NCI-H146 treated with DMSO at 0.1 percent for 48 hours (cell line): ENCODE measurements at regions not wholly inside any gene's neighbourhood (a gene's known extent, or its start where the extent isn't known, plus 50 kb on each side); places are given as distances from the start of the nearest gene placed in this dataset.

Source experiments
- DNase-seq: peaks from one replicate; lab custom pipeline; 2025; ENCODE audit not compliant: unreplicated experiment; lab: John Stamatoyannopoulos, UW

- no peak for DNase-seq
Observed at GRCh38 chr15:70258369-70259027, 160.8 kb upstream of the TLE3 start.

- no peak for DNase-seq
Observed at GRCh38 chr15:70257573-70258248, 160.0 kb upstream of the TLE3 start.

- no peak for DNase-seq
Observed at GRCh38 chr15:70257047-70257446, 159.3 kb upstream of the TLE3 start.

GRCh38 chr15:70254311-70254869 lies 156.7 kb upstream of the TLE3 start:
- no peak for DNase-seq

- DNase-seq, result no peak
Observed at GRCh38 chr15:70253461-70254156, 155.9 kb upstream of the TLE3 start.

GRCh38 chr15:70252951-70253320 lies 155.2 kb upstream of the TLE3 start:
- DNase-seq, result no peak

- peak; percentile 38 for DNase-seq
Observed at GRCh38 chr15:70252056-70252950, 154.6 kb upstream of the TLE3 start.

GRCh38 chr15:70251246-70251990 lies 153.7 kb upstream of the TLE3 start:
- peak; percentile 41 for DNase-seq

- no peak for DNase-seq
Observed at GRCh38 chr15:70250208-70251201, 152.8 kb upstream of the TLE3 start.

GRCh38 chr15:70249616-70250015 lies 151.9 kb upstream of the TLE3 start:
- DNase-seq, result no peak

GRCh38 chr15:70248116-70249025 lies 150.7 kb upstream of the TLE3 start:
- DNase-seq, result no peak

GRCh38 chr15:70247281-70247680 lies 149.6 kb upstream of the TLE3 start:
- no peak for DNase-seq

- no peak for DNase-seq
Observed at GRCh38 chr15:70246623-70247220, 149.0 kb upstream of the TLE3 start.

GRCh38 chr15:70245932-70246622 lies 148.4 kb upstream of the TLE3 start:
- no peak for DNase-seq

- no peak for DNase-seq
Observed at GRCh38 chr15:70244978-70245542, 147.3 kb upstream of the TLE3 start.

GRCh38 chr15:70243686-70244540 lies 146.2 kb upstream of the TLE3 start:
- DNase-seq, result no peak
